Stimulated activated CD4-positive, alpha-beta T cell treated with anti-CD3 and anti-CD28 coated beads, Interleukin-15, amount 100 ng/mL, for 1 hour (primary cell): ENCODE measurements at regions not wholly inside any gene's neighbourhood (a gene's known extent, or its start where the extent isn't known, plus 50 kb on each side); places are given as distances from the start of the nearest gene placed in this dataset.
A peak's percentile ranks its signal among the peaks of the same experiment; 100 is the strongest.
"Not testable (repeated sequence)": the region's sequence is repeated elsewhere in the genome, so short reads cannot be mapped to it uniquely, and the experiment has no call there.

Source experiments
- DNase-seq, 2 donors: peaks; one replicate each; pipeline ENCODE4 v3.0.0-alpha.2; 2020; ENCODE audit warnings: low read depth in 1 of 2, low spot score in 1 of 2

DNA sequence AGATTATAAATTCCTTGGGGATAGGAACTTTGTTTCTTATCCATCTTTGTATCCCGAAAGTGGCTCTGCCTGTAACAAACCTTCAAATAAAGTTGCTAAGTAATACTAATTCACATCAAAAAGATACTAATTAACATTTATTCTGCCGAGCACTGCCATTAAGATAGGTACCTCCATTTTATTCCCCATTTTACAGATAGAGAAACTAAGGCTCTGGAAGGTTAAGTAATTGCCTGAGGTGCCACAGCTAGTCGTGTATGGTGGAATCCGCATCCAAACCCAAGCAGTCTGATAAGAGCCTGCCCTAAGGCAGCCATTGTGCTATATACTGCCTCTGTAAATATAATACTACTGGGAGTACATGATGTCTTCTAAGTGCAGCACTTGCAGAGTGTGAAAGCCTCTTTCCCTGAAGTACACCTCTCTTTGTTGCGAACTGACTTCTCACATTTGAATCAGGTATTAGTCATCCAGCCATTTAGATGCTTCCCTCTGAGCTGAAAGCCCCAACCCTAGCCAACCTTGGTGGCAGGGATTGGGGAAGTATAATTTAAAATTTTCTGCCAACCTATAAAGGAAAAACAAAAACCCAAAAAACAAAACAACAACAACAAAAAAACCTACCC, 78.5 kb upstream of the CHD2 start:
- no peak for DNase-seq

DNA sequence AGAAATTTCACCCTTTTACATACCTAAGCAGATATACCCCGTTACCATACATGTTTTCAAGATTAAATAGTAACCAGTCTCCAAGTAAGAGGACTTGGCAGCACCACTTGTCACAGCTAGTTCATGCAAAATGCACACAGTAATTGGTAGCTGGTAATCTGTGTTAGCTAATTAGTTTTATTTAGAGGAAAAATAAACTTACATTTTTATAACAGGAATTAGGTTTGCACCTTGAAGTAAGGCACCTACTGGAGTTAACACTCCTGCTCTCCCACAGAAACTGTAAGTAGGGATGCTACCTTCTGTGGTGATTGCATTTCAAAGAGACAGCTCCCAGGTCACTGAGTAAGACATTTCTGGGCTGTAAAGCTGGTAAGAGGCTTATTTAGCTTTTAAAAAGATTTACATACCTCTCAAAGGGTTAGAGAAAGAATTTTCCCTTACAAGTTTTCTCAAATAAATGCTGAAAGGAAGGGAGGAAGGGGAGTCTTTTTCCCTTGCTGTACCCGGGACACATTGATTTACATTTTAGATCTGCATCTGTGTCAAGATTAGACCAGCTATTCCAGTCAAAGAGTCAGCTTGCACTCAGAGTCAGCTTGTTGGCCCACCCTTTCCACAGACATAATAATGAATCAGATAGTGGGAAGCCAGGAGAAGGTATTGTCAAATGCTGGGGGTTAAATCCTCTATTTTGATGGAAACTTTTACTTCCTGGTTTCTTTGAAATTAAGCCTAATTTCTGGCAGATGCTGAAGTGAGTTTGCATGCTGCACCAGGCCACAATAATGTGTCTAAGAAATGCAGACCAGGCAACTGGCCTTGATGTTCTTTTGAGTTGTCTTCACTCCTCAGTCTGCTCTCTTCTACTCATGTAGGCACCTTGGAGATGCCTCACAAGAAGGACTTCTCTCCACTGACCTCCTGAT, 77.6 kb upstream of the CHD2 start:
- DNase-seq: no peak

DNA sequence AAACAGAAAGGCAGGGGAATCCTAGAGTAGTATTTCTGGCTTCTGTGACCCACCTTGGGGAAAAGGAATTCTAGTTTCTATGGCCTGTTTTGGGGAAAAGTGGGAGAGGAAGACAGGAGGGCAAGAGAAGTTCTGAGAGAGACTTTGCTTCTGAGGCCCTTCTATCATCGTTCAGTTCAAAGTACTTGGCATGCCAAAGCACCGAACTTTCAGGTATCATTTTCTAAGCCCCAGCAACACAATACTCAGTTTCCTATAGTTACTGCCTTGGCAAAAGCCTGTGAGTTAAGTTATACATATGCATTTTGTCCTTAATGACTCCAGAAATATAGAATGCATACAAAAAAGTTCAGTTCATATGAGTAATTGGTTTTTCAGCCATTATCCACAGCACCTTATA, 74.1 kb upstream of the CHD2 start:
- DNase-seq: no peak

DNA sequence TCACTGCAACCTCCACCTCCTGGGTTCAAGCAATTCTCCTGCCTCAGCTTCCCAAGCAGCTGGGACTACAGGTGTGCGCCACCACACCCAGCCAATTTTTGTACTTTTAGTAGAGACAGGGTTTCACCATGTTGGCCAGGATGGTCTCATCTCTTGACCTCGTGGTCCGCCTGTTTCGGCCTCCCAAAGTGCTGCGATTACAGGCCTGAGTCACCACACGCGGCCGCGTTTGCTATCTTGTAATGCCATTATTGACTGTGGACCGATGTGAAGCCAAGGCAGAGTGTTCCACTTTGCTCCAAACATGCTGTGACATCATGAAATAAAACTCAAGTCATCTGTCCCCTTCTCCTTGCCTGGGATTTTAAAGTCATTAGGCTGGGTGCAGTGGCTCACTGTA, 72.1 kb upstream of the CHD2 start:
- DNase-seq: not testable (repeated sequence)

DNA sequence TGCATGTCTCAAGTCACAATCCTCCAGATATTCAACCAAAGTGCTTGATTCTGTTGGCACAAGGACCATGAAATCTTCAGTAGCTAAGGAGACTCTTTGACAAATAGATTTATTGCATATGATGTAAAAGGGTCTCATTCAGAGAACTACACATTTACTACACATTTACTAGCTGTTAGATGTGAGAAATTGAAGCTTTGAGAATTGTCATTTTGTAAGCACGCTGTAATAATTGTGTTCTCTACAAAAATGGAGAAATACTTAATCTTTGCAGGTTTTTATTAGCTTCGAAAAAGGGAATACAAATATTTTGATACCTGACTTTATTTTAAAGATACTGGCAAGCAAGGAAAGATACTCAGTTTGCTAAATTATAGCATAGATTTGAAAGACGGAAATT, 70.2 kb upstream of the CHD2 start:
- DNase-seq: no peak

DNA sequence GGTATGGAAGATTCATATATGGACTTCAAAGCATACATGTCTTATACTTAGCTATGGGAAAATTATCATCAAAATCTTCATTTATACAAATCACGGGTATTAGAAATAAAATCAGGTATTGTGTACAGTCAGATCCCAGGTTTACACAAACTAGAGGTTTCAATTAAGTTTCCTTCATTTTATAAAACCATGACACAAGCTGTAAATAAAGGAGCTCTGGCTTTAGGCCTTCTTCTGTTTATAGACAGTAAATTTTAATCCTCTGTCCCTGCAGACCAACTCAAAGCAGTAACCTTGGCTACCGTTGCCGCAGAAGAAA, 68.8 kb upstream of the CHD2 start:
- DNase-seq: no peak

DNA sequence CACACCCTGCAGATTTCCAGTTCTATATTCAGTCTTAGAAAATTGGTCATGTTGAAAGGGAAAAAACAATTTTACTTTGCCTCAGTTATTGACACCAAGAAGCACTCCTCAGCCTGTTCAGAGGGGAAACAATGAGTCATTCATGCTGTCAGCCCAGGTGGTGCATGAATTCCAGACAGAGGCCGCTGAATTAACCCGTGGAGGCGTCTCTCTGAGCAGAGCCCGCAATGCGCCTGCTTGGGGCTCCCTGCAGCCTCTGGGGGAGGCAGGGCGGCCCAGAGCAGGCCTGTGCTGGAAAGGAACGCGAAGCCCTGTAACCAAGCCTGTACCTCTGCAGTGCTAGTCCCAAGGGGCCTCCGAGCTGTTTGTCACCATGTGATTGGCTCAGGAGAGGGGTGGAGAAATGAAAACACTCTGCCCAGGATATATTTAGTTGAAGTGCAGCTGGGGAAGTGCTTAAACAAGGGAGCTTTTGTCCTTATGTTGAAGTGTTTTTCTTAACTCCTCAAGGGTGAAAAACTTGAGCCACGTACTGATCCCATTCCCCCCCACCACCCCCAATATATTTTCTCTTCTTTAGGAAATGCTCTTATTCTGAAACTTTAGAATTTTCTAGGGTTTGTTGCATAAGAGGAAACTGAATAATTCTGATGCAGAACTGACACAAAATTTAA, 68.3 kb upstream of the CHD2 start:
- peak; percentile 63 to 85 for DNase-seq

DNA sequence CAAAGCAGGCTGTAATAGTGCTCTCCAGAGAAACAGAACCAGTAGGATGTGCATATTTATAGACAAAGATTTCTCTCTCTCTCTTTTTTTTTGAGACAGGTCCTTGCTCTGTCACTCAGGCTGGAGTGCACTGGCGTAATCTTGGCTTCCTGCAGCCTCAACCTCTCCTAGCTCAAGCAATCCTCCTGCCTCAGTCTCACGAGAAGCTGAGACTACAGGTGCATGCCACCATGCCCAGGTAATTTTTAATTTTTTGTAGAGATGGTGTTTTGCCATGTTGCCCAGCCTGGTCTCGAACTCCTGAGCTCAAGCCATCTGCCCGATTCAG, 67.1 kb upstream of the CHD2 start:
- DNase-seq: no peak

DNA sequence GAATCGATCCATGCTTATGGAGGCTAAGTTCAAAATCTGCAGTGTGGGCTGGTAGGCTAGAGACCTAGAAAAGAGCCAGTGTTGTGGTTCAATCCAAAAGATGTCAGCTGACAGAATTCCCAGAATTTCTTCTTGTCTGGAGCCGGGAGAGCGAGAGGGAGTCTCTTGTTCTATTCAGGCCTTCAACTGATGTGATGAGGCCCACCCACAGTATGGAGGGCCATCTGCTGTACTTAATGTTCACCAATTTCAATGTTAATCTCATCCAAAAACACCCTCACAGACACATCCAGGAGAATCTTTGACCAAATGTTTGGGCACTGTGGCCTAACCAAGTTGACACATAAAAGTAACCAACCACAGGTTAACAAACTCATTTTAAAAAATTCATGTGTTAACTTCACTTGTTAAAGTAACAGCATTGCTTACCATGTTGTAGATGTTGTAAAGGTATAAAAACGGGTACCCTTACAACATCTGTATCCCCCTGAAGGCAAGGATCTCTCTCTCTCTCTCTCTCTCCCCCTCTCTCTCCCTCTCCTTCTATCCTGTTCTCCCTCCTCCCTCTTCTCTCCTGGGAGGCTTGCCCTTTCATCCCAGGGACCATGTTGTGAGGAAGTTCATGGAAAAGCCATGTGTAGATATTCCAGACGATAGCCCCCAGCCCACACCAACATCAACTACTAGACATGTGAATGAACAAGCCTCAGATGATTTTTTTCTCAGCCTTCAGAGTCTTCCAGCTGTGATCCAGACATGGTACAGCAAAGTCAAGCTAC, 66.4 kb upstream of the CHD2 start:
- DNase-seq: no peak

DNA sequence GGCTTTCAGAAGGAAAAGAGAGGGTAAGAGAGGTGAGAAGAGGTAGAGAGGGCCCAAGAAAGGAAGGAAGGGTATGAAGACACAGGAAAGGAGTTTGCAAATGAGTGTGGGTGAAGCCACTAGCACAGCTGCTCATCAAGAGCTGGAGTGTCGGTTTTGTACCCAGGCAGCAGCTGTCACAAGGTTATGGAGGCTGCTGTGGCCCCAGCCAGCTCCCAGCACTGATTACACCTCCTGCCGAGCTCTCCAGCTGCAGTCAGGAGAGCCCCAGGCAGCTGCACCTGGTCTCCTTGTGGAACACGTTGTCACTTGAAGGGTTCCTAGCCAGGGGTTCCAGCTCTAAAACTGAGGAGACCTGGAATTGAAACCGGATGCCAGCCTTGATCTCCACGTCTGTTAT, 60.4 kb upstream of the CHD2 start:
- DNase-seq: no peak

DNA sequence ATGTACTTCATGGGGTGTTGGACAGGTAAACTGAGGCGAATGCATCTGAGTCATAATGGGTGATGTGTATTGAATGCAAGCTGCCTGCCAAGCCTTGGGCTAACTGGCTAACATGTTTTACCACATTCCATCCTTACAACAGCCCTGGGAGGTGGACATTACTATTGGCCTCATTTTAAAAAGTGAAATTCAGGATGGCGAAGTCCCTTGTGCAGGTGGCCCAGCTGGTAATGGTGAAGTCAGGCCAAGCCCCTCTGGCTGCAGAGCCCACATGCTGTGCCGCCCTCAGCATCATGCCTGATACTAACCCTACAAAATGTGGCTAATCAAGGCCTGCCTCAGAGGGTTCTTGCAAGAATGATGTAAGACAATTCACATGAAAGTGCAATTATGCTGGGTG, 60.0 kb upstream of the CHD2 start:
- no peak for DNase-seq

DNA sequence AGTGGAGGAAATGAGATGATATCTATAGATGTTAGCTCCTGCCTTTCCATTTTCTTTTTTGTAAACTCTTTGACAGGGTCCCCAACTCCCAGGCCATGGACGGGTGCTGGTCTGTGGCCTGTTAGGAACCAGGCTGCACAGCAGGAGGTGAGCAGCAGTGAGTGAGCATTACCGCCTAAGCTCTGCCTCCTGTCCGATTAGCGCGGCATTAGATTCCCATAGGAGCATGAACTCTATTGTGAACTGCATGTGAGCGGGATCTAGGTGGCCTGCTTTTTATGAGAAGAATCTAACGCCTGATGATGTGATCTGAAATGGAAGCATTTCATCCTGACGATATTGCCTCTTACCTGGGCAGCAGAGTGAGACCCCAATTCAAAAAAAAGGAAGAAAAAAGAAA, 56.8 kb upstream of the CHD2 start:
- DNase-seq: no peak

DNA sequence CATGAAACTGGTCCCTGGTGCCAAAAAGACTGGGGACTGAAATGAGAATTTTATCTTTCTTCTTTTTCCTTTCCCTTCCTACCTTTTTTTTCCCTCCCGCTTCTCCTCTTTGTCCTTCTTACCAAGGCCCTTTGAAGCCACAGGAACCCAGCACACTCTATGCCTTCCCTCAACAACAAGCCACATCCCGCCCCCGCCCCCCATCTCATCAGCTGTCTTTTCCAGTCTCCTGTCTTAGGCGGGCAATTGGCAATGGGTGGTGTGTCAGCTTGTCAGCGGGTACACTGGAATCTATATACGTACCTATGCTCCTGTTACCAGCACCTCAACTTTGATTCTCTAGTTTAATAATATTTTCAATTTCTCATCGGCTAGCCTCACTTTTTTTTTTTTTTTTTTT, 56.3 kb upstream of the CHD2 start:
- no peak for DNase-seq

DNA sequence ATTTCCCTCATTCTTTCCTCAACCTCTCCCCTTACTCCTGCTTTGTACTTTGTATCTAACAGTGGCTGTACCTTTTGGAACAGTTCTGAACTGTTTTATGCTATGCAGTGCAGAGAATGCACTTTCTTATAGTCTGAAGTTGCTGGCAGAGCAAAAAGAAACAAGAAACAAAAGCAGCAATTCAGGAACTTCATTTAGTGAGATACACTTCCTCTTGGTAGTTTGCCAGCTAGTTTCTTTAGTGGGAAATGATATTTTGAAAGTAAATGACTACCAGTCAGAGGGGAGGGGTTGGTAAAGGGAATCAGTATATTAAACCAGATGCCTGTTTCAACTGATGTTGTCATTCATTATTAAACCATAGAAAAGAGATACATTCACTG, 55.0 kb upstream of the CHD2 start:
- DNase-seq: no peak

DNA sequence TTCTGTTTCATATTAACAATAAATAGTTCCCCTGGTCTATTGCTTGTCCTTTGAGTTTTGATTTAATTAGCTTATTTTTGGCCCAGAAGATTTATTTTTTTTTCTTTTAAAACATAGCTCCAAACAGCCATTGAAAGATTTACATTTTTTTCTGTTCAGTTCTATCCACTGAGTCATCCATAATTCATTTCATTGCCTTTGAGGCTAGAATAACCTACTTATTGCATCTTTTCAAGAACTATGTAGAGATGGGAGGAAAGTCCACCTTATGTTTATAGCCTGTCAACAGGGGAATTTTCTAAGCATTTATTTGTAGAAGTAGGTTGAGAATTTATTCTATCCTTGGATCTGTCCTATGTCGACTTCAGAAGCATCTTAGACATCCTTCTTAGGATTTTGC, 53.4 kb upstream of the CHD2 start:
- DNase-seq: no peak

DNA sequence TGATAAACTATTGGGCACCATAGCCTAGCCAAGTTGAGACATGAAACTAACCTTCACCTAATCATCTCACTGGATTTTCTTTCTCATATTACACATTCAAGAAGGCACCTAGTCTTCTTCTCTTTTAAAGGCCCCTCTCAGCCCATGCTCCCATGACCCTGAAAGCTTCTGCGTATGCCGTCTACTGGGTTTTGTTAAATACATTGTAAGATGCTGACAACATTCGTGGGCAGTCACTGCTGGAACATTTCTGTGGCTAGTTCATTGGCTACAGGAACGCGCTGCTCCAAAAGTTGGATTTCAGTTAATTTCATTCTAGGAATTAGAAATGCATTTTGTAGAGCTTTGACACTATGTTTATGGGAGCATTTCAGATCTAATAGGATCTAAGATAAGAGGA, 52.3 kb upstream of the CHD2 start:
- DNase-seq: no peak

DNA sequence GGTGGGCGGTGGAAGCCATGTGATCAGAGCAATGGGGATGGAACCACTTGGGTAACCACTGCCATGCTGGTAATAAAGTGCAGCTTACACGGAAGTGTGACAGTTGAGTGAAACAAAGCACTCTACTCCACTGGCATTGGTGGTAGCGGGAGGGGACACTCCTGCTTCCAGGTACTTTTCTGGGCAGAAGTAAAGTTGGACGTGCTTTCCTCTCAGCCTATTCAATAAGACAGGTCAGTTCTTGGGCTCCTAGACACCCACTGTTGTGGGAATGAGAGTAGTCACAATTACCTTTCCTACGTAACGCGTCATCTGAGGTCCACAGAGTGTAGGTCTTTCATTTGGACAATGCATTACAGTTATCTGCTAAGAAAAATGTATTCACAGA, 51.7 kb upstream of the CHD2 start:
- no peak for DNase-seq

DNA sequence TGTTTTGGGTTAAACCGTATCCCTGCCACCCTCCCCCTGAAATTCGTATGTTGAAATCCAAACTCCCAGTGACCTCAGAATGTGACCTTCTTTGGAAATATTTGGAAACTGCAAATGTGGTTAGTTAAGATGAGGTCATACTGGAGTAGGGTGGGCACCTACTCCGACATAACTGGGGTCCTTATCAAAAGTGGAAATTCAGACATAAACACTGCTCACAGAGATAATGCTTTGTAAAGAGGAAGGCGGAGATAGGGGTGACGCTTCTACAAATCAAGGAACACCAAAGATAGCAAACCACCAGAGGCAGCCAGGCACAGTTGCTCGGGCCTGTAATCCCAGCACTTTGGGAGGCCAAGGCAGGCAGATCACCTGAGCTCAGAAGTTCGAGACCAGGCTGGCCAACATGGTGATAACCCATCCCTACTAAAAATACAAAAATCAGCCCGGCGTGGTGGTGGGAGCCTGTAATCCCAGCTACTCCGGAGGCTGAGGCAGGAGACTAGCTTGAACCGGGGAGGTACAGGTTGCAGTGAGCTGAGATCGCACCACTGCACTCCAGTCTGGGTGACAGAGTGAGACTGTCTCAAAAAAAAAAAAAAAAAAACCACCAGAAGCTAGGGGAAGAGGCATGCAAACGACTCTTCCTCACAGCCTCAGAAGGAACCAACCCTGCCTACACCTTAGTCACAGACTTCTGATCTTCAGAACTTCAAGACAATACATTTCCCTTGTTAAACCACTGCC, 51.1 kb upstream of the CHD2 start:
- no peak for DNase-seq

DNA sequence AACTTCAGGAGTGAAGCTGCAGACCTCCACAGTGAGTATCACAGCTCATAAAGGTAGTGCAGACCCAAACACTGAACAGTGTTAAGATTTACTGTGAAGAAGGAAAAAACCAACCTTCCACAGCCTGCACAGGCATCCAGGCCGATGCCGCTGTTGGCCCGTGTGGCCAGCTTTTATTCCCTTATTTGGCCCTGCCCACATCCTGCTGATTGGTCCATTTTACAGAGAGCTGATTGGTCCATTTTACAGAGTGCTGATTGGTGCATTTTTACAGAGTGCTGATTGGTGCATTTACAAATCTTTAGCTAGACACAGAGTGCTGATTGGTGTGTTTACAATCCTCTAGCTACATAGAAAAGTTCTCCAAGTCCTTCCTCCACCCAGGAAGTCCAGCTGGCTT, 49.9 kb upstream of the CHD2 start:
- DNase-seq: not testable (repeated sequence)
